ENCODE measurements at regions not wholly inside any gene's neighbourhood (a gene's known extent, or its start where the extent isn't known, plus 50 kb on each side); places are given as distances from the start of the nearest gene placed in this dataset.
A peak's percentile ranks its signal among the peaks of the same experiment; 100 is the strongest.

DNA sequence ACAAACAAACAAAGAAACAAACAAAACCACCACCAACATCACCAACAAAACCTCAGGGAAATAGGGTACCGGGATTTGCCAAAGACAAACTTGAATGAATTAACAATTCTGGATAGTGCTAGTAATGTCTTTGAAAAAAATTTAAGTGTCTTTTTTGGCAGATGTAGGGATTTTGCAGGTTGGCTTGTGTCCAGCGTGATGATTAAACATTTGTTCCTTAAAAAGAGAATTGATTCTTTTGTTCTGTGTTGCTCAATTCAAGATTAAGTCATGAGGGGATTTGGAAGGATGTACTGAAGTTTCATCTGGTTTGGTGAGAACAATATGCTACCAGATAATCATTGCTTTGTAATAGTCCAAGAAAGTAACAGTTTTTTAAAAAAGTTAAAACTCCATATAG is 125.1 kb upstream of the HS3ST5 start (continued):
- TF ChIP-seq, protein P1, sequence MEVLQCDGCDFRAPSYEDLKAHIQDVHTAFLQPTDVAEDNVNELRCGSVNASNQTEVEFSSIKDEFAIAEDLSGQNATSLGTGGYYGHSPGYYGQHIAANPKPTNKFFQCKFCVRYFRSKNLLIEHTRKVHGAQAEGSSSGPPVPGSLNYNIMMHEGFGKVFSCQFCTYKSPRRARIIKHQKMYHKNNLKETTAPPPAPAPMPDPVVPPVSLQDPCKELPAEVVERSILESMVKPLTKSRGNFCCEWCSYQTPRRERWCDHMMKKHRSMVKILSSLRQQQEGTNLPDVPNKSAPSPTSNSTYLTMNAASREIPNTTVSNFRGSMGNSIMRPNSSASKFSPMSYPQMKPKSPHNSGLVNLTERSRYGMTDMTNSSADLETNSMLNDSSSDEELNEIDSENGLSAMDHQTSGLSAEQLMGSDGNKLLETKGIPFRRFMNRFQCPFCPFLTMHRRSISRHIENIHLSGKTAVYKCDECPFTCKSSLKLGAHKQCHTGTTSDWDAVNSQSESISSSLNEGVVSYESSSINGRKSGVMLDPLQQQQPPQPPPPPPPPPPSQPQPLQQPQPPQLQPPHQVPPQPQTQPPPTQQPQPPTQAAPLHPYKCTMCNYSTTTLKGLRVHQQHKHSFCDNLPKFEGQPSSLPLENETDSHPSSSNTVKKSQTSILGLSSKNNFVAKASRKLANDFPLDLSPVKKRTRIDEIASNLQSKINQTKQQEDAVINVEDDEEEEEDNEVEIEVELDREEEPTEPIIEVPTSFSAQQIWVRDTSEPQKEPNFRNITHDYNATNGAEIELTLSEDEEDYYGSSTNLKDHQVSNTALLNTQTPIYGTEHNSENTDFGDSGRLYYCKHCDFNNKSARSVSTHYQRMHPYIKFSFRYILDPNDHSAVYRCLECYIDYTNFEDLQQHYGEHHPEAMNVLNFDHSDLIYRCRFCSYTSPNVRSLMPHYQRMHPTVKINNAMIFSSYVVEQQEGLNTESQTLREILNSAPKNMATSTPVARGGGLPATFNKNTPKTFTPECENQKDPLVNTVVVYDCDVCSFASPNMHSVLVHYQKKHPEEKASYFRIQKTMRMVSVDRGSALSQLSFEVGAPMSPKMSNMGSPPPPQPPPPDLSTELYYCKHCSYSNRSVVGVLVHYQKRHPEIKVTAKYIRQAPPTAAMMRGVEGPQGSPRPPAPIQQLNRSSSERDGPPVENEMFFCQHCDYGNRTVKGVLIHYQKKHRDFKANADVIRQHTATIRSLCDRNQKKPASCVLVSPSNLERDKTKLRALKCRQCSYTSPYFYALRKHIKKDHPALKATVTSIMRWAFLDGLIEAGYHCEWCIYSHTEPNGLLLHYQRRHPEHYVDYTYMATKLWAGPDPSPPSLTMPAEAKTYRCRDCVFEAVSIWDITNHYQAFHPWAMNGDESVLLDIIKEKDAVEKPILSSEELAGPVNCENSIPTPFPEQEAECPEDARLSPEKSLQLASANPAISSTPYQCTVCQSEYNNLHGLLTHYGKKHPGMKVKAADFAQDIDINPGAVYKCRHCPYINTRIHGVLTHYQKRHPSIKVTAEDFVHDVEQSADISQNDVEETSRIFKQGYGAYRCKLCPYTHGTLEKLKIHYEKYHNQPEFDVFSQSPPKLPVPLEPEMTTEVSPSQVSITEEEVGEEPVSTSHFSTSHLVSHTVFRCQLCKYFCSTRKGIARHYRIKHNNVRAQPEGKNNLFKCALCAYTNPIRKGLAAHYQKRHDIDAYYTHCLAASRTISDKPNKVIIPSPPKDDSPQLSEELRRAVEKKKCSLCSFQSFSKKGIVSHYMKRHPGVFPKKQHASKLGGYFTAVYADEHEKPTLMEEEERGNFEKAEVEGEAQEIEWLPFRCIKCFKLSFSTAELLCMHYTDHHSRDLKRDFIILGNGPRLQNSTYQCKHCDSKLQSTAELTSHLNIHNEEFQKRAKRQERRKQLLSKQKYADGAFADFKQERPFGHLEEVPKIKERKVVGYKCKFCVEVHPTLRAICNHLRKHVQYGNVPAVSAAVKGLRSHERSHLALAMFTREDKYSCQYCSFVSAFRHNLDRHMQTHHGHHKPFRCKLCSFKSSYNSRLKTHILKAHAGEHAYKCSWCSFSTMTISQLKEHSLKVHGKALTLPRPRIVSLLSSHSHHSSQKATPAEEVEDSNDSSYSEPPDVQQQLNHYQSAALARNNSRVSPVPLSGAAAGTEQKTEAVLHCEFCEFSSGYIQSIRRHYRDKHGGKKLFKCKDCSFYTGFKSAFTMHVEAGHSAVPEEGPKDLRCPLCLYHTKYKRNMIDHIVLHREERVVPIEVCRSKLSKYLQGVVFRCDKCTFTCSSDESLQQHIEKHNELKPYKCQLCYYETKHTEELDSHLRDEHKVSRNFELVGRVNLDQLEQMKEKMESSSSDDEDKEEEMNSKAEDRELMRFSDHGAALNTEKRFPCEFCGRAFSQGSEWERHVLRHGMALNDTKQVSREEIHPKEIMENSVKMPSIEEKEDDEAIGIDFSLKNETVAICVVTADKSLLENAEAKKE (CRISPR knock-in tag; IDR thresholded peaks at IDR 0.05), result no peak

GRCh38 chr6:114465511-114465910 is 122.7 kb upstream of the HS3ST5 start:
- H3K4me3 ChIP-seq, result no peak overlapping the region
- no peaks in the 10 kb centered on the region for H3K4me1 ChIP-seq (ENCODE audit: insufficient read depth)
- Mint-ChIP-seq H3K9me3 (no peaks in the 10 kb centered on the region), H3K27ac (peak overlapping the region; percentile 1; the same call in 1 of the 2 replicates), H3K36me3 (ENCODE audit: low read depth) (no peaks in the 10 kb centered on the region), H3K27me3 (ENCODE audit: insufficient read depth, low read depth, poor library complexity) (peaks cover 4% of the 10 kb centered on the region), H3K4me1 (no peaks in the 10 kb centered on the region), H3K4me3 (no peak overlapping the region)
- ATAC-seq, result no peak
- H2AFZ ChIP-seq, result no peak overlapping the region
- no peaks in the 10 kb centered on the region for H3F3A ChIP-seq (replicated peaks; ENCODE audit: low read depth)
- H3K36me3 ChIP-seq (ENCODE audit: insufficient read depth), result no peaks in the 10 kb centered on the region
- no peak for DNase-seq (ENCODE audit: low spot score)
- no peaks in the 10 kb centered on the region for H3K27me3 ChIP-seq (ENCODE audit: insufficient read depth)
- H3K27ac ChIP-seq (ENCODE audit: low read depth), result no peak overlapping the region; the same call in 1 of the 2 replicates
- H3K9me2 ChIP-seq (ENCODE audit: insufficient read depth), result no peaks in the 10 kb centered on the region
- H3K4me2 ChIP-seq, result no peak overlapping the region
- H3K79me2 ChIP-seq (replicated peaks; ENCODE audit: insufficient read depth), result no peaks in the 10 kb centered on the region
- no peaks in the 10 kb centered on the region for H4K20me1 ChIP-seq (replicated peaks; ENCODE audit: insufficient read depth)
- TF ChIP-seq POLR2AphosphoS5 (IDR thresholded peaks at IDR 0.05; ENCODE audit: low read depth), result no peak
- TF ChIP-seq ZNF114 (CRISPR knock-in tag; IDR thresholded peaks at IDR 0.05), result no peak
- TF ChIP-seq JUNB (IDR thresholded peaks at IDR 0.05; ENCODE audit: unreplicated experiment), result no peak
- no peak for TF ChIP-seq NANOG (IDR thresholded peaks at IDR 0.05; ENCODE audit: borderline replicate concordance)
- no peak for TF ChIP-seq EZH2 (IDR thresholded peaks at IDR 0.05; ENCODE audit: low read depth, unreplicated experiment)
- no peak for TF ChIP-seq ZNF331 (CRISPR knock-in tag; IDR thresholded peaks at IDR 0.05; ENCODE audit: low read depth)
- TF ChIP-seq, protein P2, sequence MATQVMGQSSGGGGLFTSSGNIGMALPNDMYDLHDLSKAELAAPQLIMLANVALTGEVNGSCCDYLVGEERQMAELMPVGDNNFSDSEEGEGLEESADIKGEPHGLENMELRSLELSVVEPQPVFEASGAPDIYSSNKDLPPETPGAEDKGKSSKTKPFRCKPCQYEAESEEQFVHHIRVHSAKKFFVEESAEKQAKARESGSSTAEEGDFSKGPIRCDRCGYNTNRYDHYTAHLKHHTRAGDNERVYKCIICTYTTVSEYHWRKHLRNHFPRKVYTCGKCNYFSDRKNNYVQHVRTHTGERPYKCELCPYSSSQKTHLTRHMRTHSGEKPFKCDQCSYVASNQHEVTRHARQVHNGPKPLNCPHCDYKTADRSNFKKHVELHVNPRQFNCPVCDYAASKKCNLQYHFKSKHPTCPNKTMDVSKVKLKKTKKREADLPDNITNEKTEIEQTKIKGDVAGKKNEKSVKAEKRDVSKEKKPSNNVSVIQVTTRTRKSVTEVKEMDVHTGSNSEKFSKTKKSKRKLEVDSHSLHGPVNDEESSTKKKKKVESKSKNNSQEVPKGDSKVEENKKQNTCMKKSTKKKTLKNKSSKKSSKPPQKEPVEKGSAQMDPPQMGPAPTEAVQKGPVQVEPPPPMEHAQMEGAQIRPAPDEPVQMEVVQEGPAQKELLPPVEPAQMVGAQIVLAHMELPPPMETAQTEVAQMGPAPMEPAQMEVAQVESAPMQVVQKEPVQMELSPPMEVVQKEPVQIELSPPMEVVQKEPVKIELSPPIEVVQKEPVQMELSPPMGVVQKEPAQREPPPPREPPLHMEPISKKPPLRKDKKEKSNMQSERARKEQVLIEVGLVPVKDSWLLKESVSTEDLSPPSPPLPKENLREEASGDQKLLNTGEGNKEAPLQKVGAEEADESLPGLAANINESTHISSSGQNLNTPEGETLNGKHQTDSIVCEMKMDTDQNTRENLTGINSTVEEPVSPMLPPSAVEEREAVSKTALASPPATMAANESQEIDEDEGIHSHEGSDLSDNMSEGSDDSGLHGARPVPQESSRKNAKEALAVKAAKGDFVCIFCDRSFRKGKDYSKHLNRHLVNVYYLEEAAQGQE (IDR thresholded peaks at IDR 0.05; ENCODE audit: unreplicated experiment), result no peak
- TF ChIP-seq ETS1 (IDR thresholded peaks at IDR 0.05), result no peak
- no peak for TF ChIP-seq STAT1 (IDR thresholded peaks at IDR 0.05; ENCODE audit: unreplicated experiment)
- TF ChIP-seq CREB1 (CRISPR knock-in tag; IDR thresholded peaks at IDR 0.05; ENCODE audit: low read depth), result no peak
- no peak for TF ChIP-seq CTCF (conservative IDR thresholded peaks at IDR 0.05; ENCODE audit: low read depth in 2 of 2)

All from GM23338 (cell line).